ENCODE measurements at regions not wholly inside any gene's neighbourhood (a gene's known extent, or its start where the extent isn't known, plus 50 kb on each side); places are given as distances from the start of the nearest gene placed in this dataset.

- peak; percentile 29; the same call in 1 of the 2 replicates for TF ChIP-seq ZNF692 (tag by site-specific recombination; IDR thresholded peaks at IDR 0.05)
- TF ChIP-seq ZNF148 (tag by site-specific recombination; IDR thresholded peaks at IDR 0.05; ENCODE audit: borderline replicate concordance): no peak
- TF ChIP-seq ZNF501 (tag by site-specific recombination; IDR thresholded peaks at IDR 0.05): peak; percentile 51; the same call in 1 of the 2 replicates
- TF ChIP-seq GLI2 (tag by site-specific recombination; IDR thresholded peaks at IDR 0.05; ENCODE audit: borderline replicate concordance, low read depth): 0 out of 2 replicates have a peak, but pooled peaks have one; percentile 39
- TF ChIP-seq HOXD13 (CRISPR knock-in tag; IDR thresholded peaks at IDR 0.05; ENCODE audit: borderline replicate concordance): peak; percentile 83; the same call in 1 of the 2 replicates
- peak; percentile 82; the same call in 1 of the 2 replicates for TF ChIP-seq HIC1 (tag by site-specific recombination; IDR thresholded peaks at IDR 0.05)
- TF ChIP-seq ZNF580 (tag by site-specific recombination; IDR thresholded peaks at IDR 0.05): peak; percentile 88; the same call in 1 of the 2 replicates
- TF ChIP-seq ZNF629 (tag by site-specific recombination; IDR thresholded peaks at IDR 0.05): peak; percentile 80
These were observed 70.2 kb upstream of the MEIS1 start (continued) for GRCh38 chr2:66364495-66365333.

- peaks cover 31% of the 10 kb centered on the region for H3K4me1 ChIP-seq (ENCODE audit: control insufficient read depth, insufficient read depth, low read length)
- ChIA-PET POLR2A (interaction anchor here (1.1 kb wide), 1 partner anchor 71 kb away, joined by 3 read pairs; no protein-coding TSS in a partner anchor), CTCF (interaction anchor here (0.6 to 0.8 kb wide), 3 partner anchors 22 to 1483 kb away, joined by 3 to 4 read pairs (median 3); no protein-coding TSS in a partner anchor)
- H3K4me3 ChIP-seq (ENCODE audit: low read depth, low read length): no peak overlapping the region
- no peak for TF ChIP-seq ZNF830 (tag by site-specific recombination; IDR thresholded peaks at IDR 0.05; ENCODE audit: low read depth)
- TF ChIP-seq, protein P1, sequence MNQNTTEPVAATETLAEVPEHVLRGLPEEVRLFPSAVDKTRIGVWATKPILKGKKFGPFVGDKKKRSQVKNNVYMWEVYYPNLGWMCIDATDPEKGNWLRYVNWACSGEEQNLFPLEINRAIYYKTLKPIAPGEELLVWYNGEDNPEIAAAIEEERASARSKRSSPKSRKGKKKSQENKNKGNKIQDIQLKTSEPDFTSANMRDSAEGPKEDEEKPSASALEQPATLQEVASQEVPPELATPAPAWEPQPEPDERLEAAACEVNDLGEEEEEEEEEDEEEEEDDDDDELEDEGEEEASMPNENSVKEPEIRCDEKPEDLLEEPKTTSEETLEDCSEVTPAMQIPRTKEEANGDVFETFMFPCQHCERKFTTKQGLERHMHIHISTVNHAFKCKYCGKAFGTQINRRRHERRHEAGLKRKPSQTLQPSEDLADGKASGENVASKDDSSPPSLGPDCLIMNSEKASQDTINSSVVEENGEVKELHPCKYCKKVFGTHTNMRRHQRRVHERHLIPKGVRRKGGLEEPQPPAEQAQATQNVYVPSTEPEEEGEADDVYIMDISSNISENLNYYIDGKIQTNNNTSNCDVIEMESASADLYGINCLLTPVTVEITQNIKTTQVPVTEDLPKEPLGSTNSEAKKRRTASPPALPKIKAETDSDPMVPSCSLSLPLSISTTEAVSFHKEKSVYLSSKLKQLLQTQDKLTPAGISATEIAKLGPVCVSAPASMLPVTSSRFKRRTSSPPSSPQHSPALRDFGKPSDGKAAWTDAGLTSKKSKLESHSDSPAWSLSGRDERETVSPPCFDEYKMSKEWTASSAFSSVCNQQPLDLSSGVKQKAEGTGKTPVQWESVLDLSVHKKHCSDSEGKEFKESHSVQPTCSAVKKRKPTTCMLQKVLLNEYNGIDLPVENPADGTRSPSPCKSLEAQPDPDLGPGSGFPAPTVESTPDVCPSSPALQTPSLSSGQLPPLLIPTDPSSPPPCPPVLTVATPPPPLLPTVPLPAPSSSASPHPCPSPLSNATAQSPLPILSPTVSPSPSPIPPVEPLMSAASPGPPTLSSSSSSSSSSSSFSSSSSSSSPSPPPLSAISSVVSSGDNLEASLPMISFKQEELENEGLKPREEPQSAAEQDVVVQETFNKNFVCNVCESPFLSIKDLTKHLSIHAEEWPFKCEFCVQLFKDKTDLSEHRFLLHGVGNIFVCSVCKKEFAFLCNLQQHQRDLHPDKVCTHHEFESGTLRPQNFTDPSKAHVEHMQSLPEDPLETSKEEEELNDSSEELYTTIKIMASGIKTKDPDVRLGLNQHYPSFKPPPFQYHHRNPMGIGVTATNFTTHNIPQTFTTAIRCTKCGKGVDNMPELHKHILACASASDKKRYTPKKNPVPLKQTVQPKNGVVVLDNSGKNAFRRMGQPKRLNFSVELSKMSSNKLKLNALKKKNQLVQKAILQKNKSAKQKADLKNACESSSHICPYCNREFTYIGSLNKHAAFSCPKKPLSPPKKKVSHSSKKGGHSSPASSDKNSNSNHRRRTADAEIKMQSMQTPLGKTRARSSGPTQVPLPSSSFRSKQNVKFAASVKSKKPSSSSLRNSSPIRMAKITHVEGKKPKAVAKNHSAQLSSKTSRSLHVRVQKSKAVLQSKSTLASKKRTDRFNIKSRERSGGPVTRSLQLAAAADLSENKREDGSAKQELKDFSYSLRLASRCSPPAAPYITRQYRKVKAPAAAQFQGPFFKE (tag by site-specific recombination; IDR thresholded peaks at IDR 0.05; ENCODE audit: borderline replicate concordance): no peak
- no peak for TF ChIP-seq ZNF561 (tag by site-specific recombination; IDR thresholded peaks at IDR 0.05; ENCODE audit: borderline replicate concordance)
- no peak for TF ChIP-seq ZNF354C (tag by site-specific recombination; IDR thresholded peaks at IDR 0.05; ENCODE audit: borderline replicate concordance, low read depth)
- no peaks in the 10 kb centered on the region for H3K36me3 ChIP-seq (ENCODE audit: control insufficient read depth in 2 of 2, insufficient read depth in 1 of 2, low read length in 2 of 2)
- H3K27ac ChIP-seq (ENCODE audit: extremely low read depth, low read depth, low read length): no peak overlapping the region
- no peaks in the 10 kb centered on the region for H3K9me3 ChIP-seq (ENCODE audit: control insufficient read depth, insufficient read depth, low read depth, low read length)
These were observed 72.2 kb upstream of the MEIS1 start for GRCh38 chr2:66362701-66363100.
